Activated CD8-positive, alpha-beta T cell treated with anti-CD3 and anti-CD28 coated beads, Interleukin-2, amount 10 ng/mL, durations not matched to agents 7 days and 5 days (primary cell): ENCODE measurements at regions not wholly inside any gene's neighbourhood (a gene's known extent, or its start where the extent isn't known, plus 50 kb on each side); places are given as distances from the start of the nearest gene placed in this dataset.

Source experiments
- ATAC-seq: fragments of 150-1000 bp; cut with Tn5 transposase; one replicate; pipeline ENCODE4 v1.10.0; 2021; ENCODE audit warnings: moderate library complexity
- CTCF ChIA-PET: fragments of 350-600 bp; sonication (Branson Sonifier 250); formaldehyde crosslinking; loops from one replicate; lab custom pipeline; 2021; ENCODE audit warnings: antibody characterized with exemption; lab: Charles Lee
- POLR2A ChIA-PET: fragments of 350-600 bp; sonication (Branson Sonifier 250); formaldehyde crosslinking; loops from one replicate; lab custom pipeline; 2021; ENCODE audit warnings: antibody characterized with exemption; lab: Charles Lee
- DNase-seq: peaks from one replicate; pipeline ENCODE4 v3.0.0-alpha.2; 2020
- H3K27ac Mint-ChIP-seq: one replicate; pipeline ENCODE4 v1.8.0; 2021; ENCODE audit warnings: mild to moderate bottlenecking, mixed read lengths
- H3K27me3 Mint-ChIP-seq: one replicate; pipeline ENCODE4 v1.8.0; 2021; ENCODE audit warnings: low read depth, mixed read lengths
- H3K36me3 Mint-ChIP-seq: one replicate; pipeline ENCODE4 v1.8.0; 2021; ENCODE audit warnings: low read depth, mixed read lengths
- H3K4me1 Mint-ChIP-seq: one replicate; pipeline ENCODE4 v1.8.0; 2021; ENCODE audit warnings: low read depth, mixed read lengths
- H3K4me3 Mint-ChIP-seq: one replicate; pipeline ENCODE4 v1.8.0; 2021; ENCODE audit warnings: mild to moderate bottlenecking, mixed read lengths
- H3K9me3 Mint-ChIP-seq: one replicate; pipeline ENCODE4 v1.8.0; 2022; ENCODE audit warnings: mixed read lengths; ENCODE audit not compliant: insufficient read depth

- ChIA-PET CTCF (interaction anchor here (1.0 to 3.8 kb wide), 3 partner anchors 17 to 63 kb away, joined by 3 to 55 read pairs (median 3); no protein-coding TSS in a partner anchor), POLR2A (interaction anchor here (1.5 to 2.3 kb wide), 2 partner anchors 13 kb away, joined by 4 to 14 read pairs; no protein-coding TSS in a partner anchor)
- Mint-ChIP-seq H3K4me3 (no peak overlapping the region), H3K27me3 (peaks cover 9% of the 10 kb centered on the region), H3K9me3 (no peaks in the 10 kb centered on the region), H3K4me1 (peaks cover 37% of the 10 kb centered on the region), H3K27ac (no peak overlapping the region), H3K36me3 (no peaks in the 10 kb centered on the region)
- ATAC-seq (no peak), DNase-seq (no peak)
Measured at GRCh38 chr14:101708853-101709532, 52.5 kb upstream of the PPP2R5C start.

- Mint-ChIP-seq H3K27ac (no peak overlapping the region), H3K27me3 (peaks cover 6% of the 10 kb centered on the region), H3K4me1 (peaks cover 37% of the 10 kb centered on the region), H3K4me3 (no peak overlapping the region), H3K9me3 (no peaks in the 10 kb centered on the region), H3K36me3 (no peaks in the 10 kb centered on the region)
- ChIA-PET POLR2A (interaction anchor here (1.5 kb wide), 1 partner anchor 12 kb away, joined by 4 read pairs; no protein-coding TSS in a partner anchor), CTCF (interaction anchor here (1.0 to 1.2 kb wide), 3 partner anchors 17 to 61 kb away, joined by 3 read pairs; no protein-coding TSS in a partner anchor)
- ATAC-seq: no peak
- DNase-seq: no peak
Measured at GRCh38 chr14:101709533-101709881, 52.0 kb upstream of the PPP2R5C start.

- ChIA-PET CTCF (interaction anchor here (1.0 to 1.3 kb wide), 4 partner anchors 16 to 61 kb away, joined by 3 to 4 read pairs (median 3); no protein-coding TSS in a partner anchor), POLR2A (interaction anchor here (0.6 to 1.5 kb wide), 3 partner anchors 11 to 611 kb away, joined by 3 to 4 read pairs (median 3); no protein-coding TSS in a partner anchor)
- H3K4me1 Mint-ChIP-seq: peaks cover 36% of the 10 kb centered on the region
- ATAC-seq (no peak), DNase-seq (no peak)
- peak overlapping the region; percentile 12 for H3K27ac Mint-ChIP-seq
- H3K9me3 Mint-ChIP-seq: no peaks in the 10 kb centered on the region
- no peaks in the 10 kb centered on the region for H3K36me3 Mint-ChIP-seq
- H3K27me3 Mint-ChIP-seq: peaks cover 4% of the 10 kb centered on the region
- H3K4me3 Mint-ChIP-seq: no peak overlapping the region
Measured at GRCh38 chr14:101709962-101710931, 51.3 kb upstream of the PPP2R5C start.

GRCh38 chr14:101711041-101711856, 50.3 kb upstream of the PPP2R5C start:
- ChIA-PET CTCF (interaction anchor here (1.3 kb wide), 1 partner anchor 60 kb away, joined by 4 read pairs; no protein-coding TSS in a partner anchor), POLR2A (no interaction called here)
- H3K9me3 Mint-ChIP-seq: no peaks in the 10 kb centered on the region

More at GRCh38 chr14:101711041-101711856, 50.3 kb upstream of the PPP2R5C start:
- no peak for DNase-seq
- Mint-ChIP-seq H3K27ac (peak overlapping the region; percentile 16), H3K4me1 (peaks cover 36% of the 10 kb centered on the region), H3K4me3 (no peak overlapping the region), H3K36me3 (no peaks in the 10 kb centered on the region), H3K27me3 (peaks cover 2% of the 10 kb centered on the region)
- no peak for ATAC-seq
